SW480 (cell line): ENCODE measurements at regions not wholly inside any gene's neighbourhood (a gene's known extent, or its start where the extent isn't known, plus 50 kb on each side); places are given as distances from the start of the nearest gene placed in this dataset.
"Not testable (repeated sequence)": the region's sequence is repeated elsewhere in the genome, so short reads cannot be mapped to it uniquely, and the experiment has no call there.

ENCODE experiments used
- DNase-seq: peaks from one replicate; pipeline ENCODE4 v3.0.0-alpha.2; 2016; ENCODE audit warnings: low spot score

DNA sequence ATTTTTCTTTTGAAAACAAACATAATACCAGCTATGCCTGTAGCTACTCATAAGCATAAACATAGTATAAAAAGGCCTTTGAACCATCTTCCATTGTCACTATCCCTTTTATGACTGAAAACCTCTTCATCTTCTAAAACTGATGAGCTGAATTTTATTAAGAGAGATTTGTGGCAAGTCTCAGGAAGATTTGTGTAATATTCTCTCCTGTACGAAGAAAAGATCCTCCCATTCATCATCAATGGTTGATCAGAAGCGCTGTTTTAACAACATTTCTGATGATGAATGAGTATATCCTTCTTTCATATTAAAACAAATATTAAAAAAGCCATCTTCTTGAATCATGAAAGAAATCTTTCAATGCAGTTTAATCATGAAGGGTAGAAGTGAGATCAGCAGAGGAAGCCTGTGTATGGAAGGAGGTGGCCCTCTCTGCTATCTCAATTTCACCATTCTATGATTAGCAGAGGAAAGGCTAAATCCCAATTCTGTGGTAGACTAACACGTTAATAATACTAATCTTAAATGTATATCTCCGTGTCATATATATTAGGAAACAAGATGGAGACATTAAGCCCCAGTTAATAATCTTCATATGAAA, 430.2 kb downstream of the FRK start:
- no peak for DNase-seq

- DNase-seq = no peak
These were observed 431.3 kb downstream of the FRK start for GRCh38 chr6:115629415-115629814.

GRCh38 chr6:115618256-115618655, 442.4 kb downstream of the FRK start:
- DNase-seq = no peak

DNA sequence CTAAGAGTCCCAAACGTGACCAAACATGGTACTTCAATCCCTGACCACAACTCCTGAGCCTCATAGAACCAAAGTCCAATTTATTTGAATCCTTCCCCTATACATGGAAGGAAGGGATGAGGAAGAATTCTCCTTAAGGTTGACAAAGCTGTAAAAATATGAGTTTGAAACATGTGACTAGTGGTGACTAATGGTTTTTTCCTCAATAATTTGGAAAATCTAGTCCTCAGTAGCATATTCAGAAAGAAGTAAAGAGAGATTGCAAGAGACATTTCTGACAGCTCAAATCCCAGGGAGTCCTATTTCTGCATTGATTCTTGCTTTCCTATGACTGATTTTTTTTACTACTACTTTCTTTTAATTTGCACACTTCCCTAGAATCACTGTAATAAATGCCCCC, 443.7 kb downstream of the FRK start:
- DNase-seq = no peak

DNA sequence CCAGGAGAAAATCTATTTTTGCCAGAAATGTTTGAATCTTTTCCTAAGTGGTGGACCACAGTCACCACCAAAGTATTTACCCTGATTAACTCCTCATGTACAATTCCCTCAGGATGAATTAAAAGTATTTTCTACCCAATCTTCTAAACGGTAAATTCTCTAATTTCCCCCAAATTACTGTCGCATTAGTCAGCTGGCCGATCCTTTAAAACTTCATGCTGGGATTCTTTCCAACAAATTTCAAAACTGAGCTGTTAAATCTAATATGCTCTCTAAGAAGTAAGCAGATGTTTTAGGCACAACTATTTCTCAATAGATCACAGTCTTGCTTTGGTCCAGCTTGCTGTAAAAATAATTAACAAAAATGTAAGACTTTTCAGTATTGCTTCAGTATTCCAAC, 447.2 kb downstream of the FRK start:
- DNase-seq = no peak

GRCh38 chr6:115612796-115613479, 447.8 kb downstream of the FRK start:
- no peak for DNase-seq

- DNase-seq = no peak
These were observed 448.5 kb downstream of the FRK start for GRCh38 chr6:115612216-115612615.

DNA sequence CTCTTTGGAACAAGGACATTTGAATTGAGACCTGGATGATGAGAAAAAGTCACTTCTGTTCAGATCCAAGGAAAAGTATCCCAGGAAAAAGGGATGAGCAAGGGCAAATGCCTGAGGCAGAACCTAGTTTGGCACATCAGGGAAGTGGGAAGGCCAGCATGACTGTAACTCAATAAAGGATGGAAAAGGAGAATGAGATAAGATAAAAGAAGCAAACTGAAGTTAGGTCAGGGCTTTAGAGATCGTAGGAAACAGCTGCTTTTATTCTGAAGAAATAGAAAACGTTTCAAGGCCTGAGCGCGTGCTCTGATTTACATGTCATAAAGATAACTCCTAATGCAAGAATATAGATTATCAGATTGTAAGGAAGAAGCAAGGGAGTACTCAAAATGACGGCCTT, 450.0 kb downstream of the FRK start:
- no peak for DNase-seq

- DNase-seq = no peak
These were observed 451.6 kb downstream of the FRK start for GRCh38 chr6:115609111-115609510.

GRCh38 chr6:115602466-115602865, 458.2 kb downstream of the FRK start:
- DNase-seq = no peak

DNA sequence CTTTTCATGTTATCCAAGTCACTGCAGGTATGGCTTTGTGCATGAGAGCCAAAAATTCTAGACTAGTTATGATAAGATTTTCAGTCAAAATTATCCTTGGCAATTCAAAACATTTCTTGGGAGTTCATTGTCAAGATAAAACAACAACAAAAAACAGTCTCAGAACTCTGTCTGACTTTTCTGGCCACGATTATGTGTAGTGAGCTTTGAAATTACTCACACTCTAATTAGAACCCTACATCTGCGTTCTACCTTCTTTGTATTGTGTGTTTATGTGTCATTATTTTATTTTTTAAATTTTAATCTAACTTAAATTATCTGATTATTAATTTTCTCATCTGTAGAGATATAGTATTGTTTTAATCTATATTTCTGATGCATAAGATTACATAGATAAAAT, 459.2 kb downstream of the FRK start:
- DNase-seq = no peak

DNA sequence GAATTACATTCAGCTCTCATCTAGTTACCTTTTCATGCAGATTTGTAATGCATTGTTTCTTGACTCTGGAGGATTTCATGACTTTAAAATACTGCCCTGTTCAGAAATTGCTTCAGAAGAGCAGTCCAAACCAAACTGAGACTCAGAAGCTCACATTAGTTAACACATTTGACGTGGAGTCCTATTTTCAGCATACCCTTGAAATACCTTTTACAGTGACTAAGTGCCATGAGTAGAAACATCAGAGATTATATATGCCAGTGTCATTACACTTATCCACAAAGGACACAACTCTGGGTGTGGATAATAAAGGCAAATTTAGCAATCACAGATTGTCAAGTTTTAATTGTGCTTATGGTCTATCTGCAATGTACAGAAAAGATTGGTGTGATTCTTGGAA, 459.6 kb downstream of the FRK start:
- no peak for DNase-seq

GRCh38 chr6:115594891-115595290, 465.8 kb downstream of the FRK start:
- no peak for DNase-seq

DNA sequence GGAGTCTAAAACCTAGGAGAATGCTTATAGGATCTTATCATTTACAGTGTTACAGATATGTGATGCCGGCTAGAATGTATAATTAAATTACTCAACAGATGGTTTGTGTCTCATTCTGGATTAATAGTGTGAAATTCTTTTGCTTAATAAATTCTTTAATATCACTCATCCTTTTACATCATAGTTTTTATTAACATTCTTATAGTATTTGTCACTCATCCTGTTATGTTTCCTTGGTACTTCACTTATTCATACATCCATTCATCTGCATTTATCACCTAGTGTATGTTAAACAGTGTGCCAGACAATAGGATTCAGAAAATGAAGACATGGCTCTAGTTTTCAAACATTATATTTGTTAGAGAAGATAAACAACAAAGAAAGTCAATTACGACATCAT, 468.7 kb downstream of the FRK start:
- no peak for DNase-seq

- DNase-seq = not testable (repeated sequence)
These were observed 471.6 kb downstream of the FRK start for GRCh38 chr6:115589072-115589471.

- DNase-seq = no peak
These were observed 477.4 kb downstream of the FRK start for GRCh38 chr6:115583290-115583689.

- no peak for DNase-seq
These were observed 478.3 kb downstream of the FRK start for GRCh38 chr6:115582386-115582785.

- DNase-seq = not testable (repeated sequence)
These were observed 481.1 kb downstream of the FRK start for GRCh38 chr6:115579565-115579964.

DNA sequence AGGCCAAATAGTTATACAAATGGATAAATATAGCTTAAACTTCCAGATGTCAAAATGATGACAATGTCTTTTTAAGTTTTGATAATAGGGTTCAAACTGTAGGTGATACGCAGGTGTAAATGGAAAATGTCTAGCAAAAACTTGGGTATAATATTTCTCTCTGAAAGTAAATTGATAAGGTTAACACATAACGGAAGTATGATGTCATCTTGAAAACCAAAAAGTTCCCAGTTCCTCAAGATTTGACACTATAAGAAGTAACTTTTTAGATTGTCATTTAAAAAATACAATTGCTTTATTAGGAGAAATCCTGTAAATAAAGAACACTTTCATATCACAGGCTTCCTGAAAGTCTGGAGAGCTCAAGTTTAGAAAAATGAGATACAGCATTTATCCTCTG, 483.4 kb downstream of the FRK start:
- no peak for DNase-seq

DNA sequence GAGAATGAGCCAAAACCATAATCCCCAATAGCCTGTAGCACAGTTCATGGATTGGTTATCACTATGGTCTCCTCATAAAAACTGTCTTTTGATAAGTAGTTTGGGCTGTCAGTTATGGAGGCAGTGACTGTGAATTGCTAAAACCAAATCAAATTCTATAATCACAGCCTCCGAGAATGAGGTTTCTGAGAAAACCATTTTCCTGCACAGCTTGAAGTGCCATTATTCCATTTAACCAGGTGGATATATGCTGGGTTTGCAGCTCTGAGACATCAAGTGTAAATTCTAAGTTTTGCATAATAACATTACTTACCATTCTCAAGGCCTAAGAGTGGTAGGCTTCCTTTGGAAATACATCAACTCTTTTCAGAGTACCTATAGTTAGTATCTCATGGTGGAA, 485.4 kb downstream of the FRK start:
- no peak for DNase-seq

- no peak for DNase-seq
These were observed 486.8 kb downstream of the FRK start for GRCh38 chr6:115573861-115574260.

- DNase-seq = no peak
These were observed 490.4 kb downstream of the FRK start for GRCh38 chr6:115570331-115570730.

GRCh38 chr6:115554060-115554459, 506.6 kb downstream of the FRK start:
- DNase-seq = no peak

DNA sequence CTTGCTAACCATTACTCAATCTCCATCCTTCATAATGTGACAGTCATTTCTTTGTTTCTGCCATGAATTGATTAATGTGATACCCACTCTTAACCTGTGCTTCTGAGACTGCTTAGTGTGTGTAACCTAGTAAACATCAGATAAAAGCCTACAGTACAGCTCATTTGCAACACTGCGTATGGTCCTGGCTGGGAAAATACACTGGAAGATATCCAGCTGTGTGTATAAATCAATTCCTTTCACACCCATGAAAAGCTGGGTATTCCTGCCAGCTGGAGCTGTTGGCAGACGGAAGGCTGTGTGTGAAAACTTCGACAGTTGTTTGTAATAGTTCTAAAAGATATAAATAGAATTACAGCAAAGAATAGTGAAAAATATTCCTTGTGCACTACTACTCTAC, 509.2 kb downstream of the FRK start:
- DNase-seq = no peak
